HG02943 (cell line): ENCODE measurements at regions not wholly inside any gene's neighbourhood (a gene's known extent, or its start where the extent isn't known, plus 50 kb on each side); places are given as distances from the start of the nearest gene placed in this dataset.
A peak's percentile ranks its signal among the peaks of the same experiment; 100 is the strongest.

Source experiments
- ATAC-seq: cut with Tn5 transposase; IDR thresholded peaks from one replicate; pipeline ENCODE4 v1.9.1; 2021; ENCODE audit warnings: mild to moderate bottlenecking, low read depth, moderate library complexity; ENCODE audit not compliant: unreplicated experiment

- ATAC-seq = no peak
Observed at GRCh38 chr9:119789987-119790386, 420.8 kb upstream of the BRINP1 start.

- no peak for ATAC-seq
Observed at GRCh38 chr9:119788921-119789320, 419.7 kb upstream of the BRINP1 start.

GRCh38 chr9:119781886-119782285 lies 412.7 kb upstream of the BRINP1 start:
- no peak for ATAC-seq

GRCh38 chr9:119775410-119775809 lies 406.2 kb upstream of the BRINP1 start:
- no peak for ATAC-seq

- ATAC-seq = no peak
Observed at GRCh38 chr9:119773823-119774222, 404.6 kb upstream of the BRINP1 start.

GRCh38 chr9:119771341-119771740 lies 402.1 kb upstream of the BRINP1 start:
- ATAC-seq = no peak

- no peak for ATAC-seq
Observed at GRCh38 chr9:119768266-119768665, 399.0 kb upstream of the BRINP1 start.

GRCh38 chr9:119765632-119766175 lies 396.5 kb upstream of the BRINP1 start:
- no peak for ATAC-seq

GRCh38 chr9:119763260-119763659 lies 394.0 kb upstream of the BRINP1 start:
- no peak for ATAC-seq

GRCh38 chr9:119761812-119762211 lies 392.6 kb upstream of the BRINP1 start:
- no peak for ATAC-seq

- ATAC-seq = no peak
Observed at GRCh38 chr9:119758990-119759389, 389.8 kb upstream of the BRINP1 start.

GRCh38 chr9:119758241-119758640 lies 389.0 kb upstream of the BRINP1 start:
- no peak for ATAC-seq

GRCh38 chr9:119739476-119739875 lies 370.2 kb upstream of the BRINP1 start:
- no peak for ATAC-seq

- ATAC-seq = peak; percentile 99
Observed at GRCh38 chr9:119736491-119737454, 367.5 kb upstream of the BRINP1 start.

GRCh38 chr9:119727988-119728387 lies 358.8 kb upstream of the BRINP1 start:
- no peak for ATAC-seq

GRCh38 chr9:119726035-119726434 lies 356.8 kb upstream of the BRINP1 start:
- no peak for ATAC-seq

GRCh38 chr9:119722384-119722783 lies 353.1 kb upstream of the BRINP1 start:
- no peak for ATAC-seq

GRCh38 chr9:119712325-119712724 lies 343.1 kb upstream of the BRINP1 start:
- no peak for ATAC-seq

GRCh38 chr9:119709431-119709830 lies 340.2 kb upstream of the BRINP1 start:
- no peak for ATAC-seq

GRCh38 chr9:119707228-119707845 lies 338.1 kb upstream of the BRINP1 start:
- no peak for ATAC-seq

- ATAC-seq = no peak
Observed at GRCh38 chr9:119701651-119702050, 332.4 kb upstream of the BRINP1 start.
